GM12878 (cell line): ENCODE measurements at regions not wholly inside any gene's neighbourhood (a gene's known extent, or its start where the extent isn't known, plus 50 kb on each side); places are given as distances from the start of the nearest gene placed in this dataset.

ENCODE experiments used
- BACH1 ChIP-seq: fragments of 450-650 bp; IDR thresholded peaks from 2 replicates; pipeline ENCODE4 v1.6.1; 2017; ENCODE audit warnings: mild to moderate bottlenecking, borderline replicate concordance
- CTCF ChIP-seq, 3 experiments: IDR thresholded peaks in 2 of 3; conservative IDR thresholded peaks in 1 of 3; 2 replicates each; pipeline ENCODE4 v1.5.1; 2011; ENCODE audit warnings: low read depth in 3 of 3, low read length in 3 of 3, mild to moderate bottlenecking in 3 of 3, control low read depth in 2 of 3, moderate library complexity in 2 of 3, inconsistent platforms in 1 of 3, mixed read lengths in 1 of 3; ENCODE audit not compliant: control insufficient read depth in 2 of 3, insufficient read depth in 1 of 3; ENCODE audit errors: extremely low read depth in 1 of 3
- EZH2 ChIP-seq: IDR thresholded peaks from 2 replicates; pipeline ENCODE4 v1.6.1; 2012; ENCODE audit warnings: low read depth, mild to moderate bottlenecking, control low read depth, inconsistent platforms, low read length, borderline replicate concordance; ENCODE audit not compliant: control insufficient read depth
- GABPA ChIP-seq: IDR thresholded peaks from 2 replicates; pipeline ENCODE4 v1.6.1; 2014; ENCODE audit warnings: antibody characterized with exemption, low read depth, mild to moderate bottlenecking, inconsistent platforms
- JUNB ChIP-seq: IDR thresholded peaks from 2 replicates; pipeline ENCODE4 v1.6.1; 2016; ENCODE audit warnings: antibody characterized with exemption, mild to moderate bottlenecking
- POLR2A ChIP-seq: IDR thresholded peaks from 2 replicates; pipeline ENCODE4 v1.6.1; 2011; ENCODE audit warnings: low read depth, mild to moderate bottlenecking, low read length
- POLR2AphosphoS5 ChIP-seq: IDR thresholded peaks from 2 replicates; pipeline ENCODE4 v1.6.1; 2011; ENCODE audit warnings: mild to moderate bottlenecking, low read length, inconsistent platforms
- RBBP5 ChIP-seq: fragments of 200-600 bp; sonication (generic); conservative IDR thresholded peaks from 2 replicates; pipeline ENCODE4 v1.6.1; 2016
- RFX5 ChIP-seq: IDR thresholded peaks from 2 replicates; pipeline ENCODE4 v1.6.1; 2011; ENCODE audit warnings: low read depth, low read length, improper control_type of control experiment
- SIN3A ChIP-seq: IDR thresholded peaks from 2 replicates; pipeline ENCODE4 v1.6.1; 2012; ENCODE audit warnings: low read depth, low read length, improper control_type of control experiment
- TCF7 ChIP-seq: IDR thresholded peaks from 2 replicates; pipeline ENCODE4 v1.6.1; 2014; ENCODE audit warnings: antibody characterized with exemption, borderline replicate concordance
- USF2 ChIP-seq: IDR thresholded peaks from 2 replicates; pipeline ENCODE4 v1.6.1; 2011; ENCODE audit warnings: low read depth, low read length, improper control_type of control experiment, borderline replicate concordance
- ZBTB4 ChIP-seq: fragments of 450-650 bp; formaldehyde crosslinking; IDR thresholded peaks from 2 replicates; pipeline ENCODE4 v1.4.0; 2022; ENCODE audit warnings: mild to moderate bottlenecking, moderate library complexity
- ZNF592 ChIP-seq: fragments of 450-650 bp; IDR thresholded peaks from 2 replicates; pipeline ENCODE4 v1.6.1; 2017; ENCODE audit warnings: mild to moderate bottlenecking, moderate library complexity

- no peak for TF ChIP-seq ZBTB4 (CRISPR knock-in tag)
- TF ChIP-seq POLR2A, result no peak
- TF ChIP-seq TCF7, result no peak
- no peak for TF ChIP-seq USF2
- TF ChIP-seq BACH1, result no peak
- no peak for TF ChIP-seq RBBP5
- TF ChIP-seq CTCF (IDR thresholded peaks at IDR 0.05 in 2 of 3, conservative IDR thresholded peaks at IDR 0.05 in 1 of 3; ENCODE audit: control insufficient read depth in 2 of 3, extremely low read depth in 1 of 3, insufficient read depth in 1 of 3, low read depth in 3 of 3, low read length in 3 of 3), result no peak
- TF ChIP-seq RFX5, result no peak
- TF ChIP-seq POLR2AphosphoS5, result no peak
- no peak for TF ChIP-seq EZH2
- TF ChIP-seq JUNB, result no peak
- no peak for TF ChIP-seq GABPA
- no peak for TF ChIP-seq SIN3A
- no peak for TF ChIP-seq ZNF592
Measured at GRCh38 chr12:115672086-115672485, 605.4 kb downstream of the MED13L start.
